ENCODE measurements at regions not wholly inside any gene's neighbourhood (a gene's known extent, or its start where the extent isn't known, plus 50 kb on each side); places are given as distances from the start of the nearest gene placed in this dataset.

DNA sequence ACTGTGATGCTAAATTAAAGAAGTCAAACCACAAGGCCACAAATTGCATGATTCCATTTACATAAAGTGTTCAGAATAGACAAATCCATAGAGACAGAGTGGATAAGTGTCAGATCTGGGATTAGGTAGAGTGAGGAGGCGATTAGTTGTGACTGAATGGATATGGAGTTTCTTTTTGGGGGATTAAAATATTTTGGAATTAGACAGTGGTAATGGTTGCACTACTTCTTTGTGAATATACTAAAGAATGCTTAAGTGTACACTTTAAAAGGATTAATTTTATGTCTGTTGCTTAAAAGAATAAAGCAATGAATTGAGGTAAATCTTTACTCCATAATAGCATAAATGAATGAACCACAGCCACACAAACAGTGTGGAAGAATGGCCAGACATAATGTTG is 175.5 kb upstream of the CADM2 start:
- H3K27me3 ChIP-seq (ENCODE audit: insufficient read depth, low read length, poor library complexity, severe bottlenecking) = no peaks in the 10 kb centered on the region
- no peaks in the 10 kb centered on the region for H4K20me1 ChIP-seq (ENCODE audit: insufficient read depth, low read length, poor library complexity, severe bottlenecking)
- H2AFZ ChIP-seq (ENCODE audit: low read length) = no peak overlapping the region
- H3K9me2 ChIP-seq (replicated peaks; ENCODE audit: low read depth, low read length) = no peaks in the 10 kb centered on the region
- TF ChIP-seq, protein P1, sequence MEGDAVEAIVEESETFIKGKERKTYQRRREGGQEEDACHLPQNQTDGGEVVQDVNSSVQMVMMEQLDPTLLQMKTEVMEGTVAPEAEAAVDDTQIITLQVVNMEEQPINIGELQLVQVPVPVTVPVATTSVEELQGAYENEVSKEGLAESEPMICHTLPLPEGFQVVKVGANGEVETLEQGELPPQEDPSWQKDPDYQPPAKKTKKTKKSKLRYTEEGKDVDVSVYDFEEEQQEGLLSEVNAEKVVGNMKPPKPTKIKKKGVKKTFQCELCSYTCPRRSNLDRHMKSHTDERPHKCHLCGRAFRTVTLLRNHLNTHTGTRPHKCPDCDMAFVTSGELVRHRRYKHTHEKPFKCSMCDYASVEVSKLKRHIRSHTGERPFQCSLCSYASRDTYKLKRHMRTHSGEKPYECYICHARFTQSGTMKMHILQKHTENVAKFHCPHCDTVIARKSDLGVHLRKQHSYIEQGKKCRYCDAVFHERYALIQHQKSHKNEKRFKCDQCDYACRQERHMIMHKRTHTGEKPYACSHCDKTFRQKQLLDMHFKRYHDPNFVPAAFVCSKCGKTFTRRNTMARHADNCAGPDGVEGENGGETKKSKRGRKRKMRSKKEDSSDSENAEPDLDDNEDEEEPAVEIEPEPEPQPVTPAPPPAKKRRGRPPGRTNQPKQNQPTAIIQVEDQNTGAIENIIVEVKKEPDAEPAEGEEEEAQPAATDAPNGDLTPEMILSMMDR (conservative IDR thresholded peaks at IDR 0.05; ENCODE audit: low read length) = no peak
- no peak for TF ChIP-seq EZH2phosphoT487 (IDR thresholded peaks at IDR 0.05; ENCODE audit: borderline replicate concordance)
- H3K36me3 ChIP-seq (ENCODE audit: insufficient read depth, low read length) = no peaks in the 10 kb centered on the region
- no peak overlapping the region for H3K9ac ChIP-seq (ENCODE audit: low read depth, low read length, poor library complexity, severe bottlenecking)
- H3K79me2 ChIP-seq (ENCODE audit: insufficient read depth, low read length) = no peaks in the 10 kb centered on the region
- H3K4me2 ChIP-seq (ENCODE audit: low read depth, low read length, poor library complexity, severe bottlenecking) = no peak overlapping the region
- H3K9me3 ChIP-seq (ENCODE audit: insufficient read depth, low read depth, low read length) = no peaks in the 10 kb centered on the region
- no peak overlapping the region for H3K4me3 ChIP-seq (ENCODE audit: low read length, poor library complexity, severe bottlenecking)
- H3F3A ChIP-seq (ENCODE audit: low read depth) = no peaks in the 10 kb centered on the region
- no peaks in the 10 kb centered on the region for H3K4me1 ChIP-seq (ENCODE audit: insufficient read depth, low read length, poor library complexity, severe bottlenecking)

DNA sequence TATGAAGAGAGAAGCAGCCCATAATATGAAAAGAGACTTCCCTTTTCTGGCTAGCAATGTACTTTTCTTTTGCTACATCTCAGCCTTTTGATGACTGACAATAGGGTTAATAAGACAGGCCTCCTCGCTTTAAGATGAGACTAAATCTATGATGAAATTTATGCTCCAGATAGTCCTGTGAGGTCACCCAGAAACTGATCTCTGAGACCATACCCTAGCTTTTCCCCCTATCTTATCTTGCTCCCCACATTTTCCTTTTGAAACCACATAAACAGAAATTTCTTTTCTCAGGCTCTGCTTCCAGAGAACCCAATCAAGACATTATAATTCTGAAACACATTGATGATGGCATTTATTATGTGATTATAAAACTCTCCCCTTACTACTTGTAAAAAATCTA is 168.8 kb upstream of the CADM2 start:
- Histone ChIP-seq H3K4me1 (ENCODE audit: insufficient read depth, low read length, poor library complexity, severe bottlenecking) (no peaks in the 10 kb centered on the region), H3K4me3 (ENCODE audit: low read length, poor library complexity, severe bottlenecking) (no peak overlapping the region), H4K20me1 (ENCODE audit: insufficient read depth, low read length, poor library complexity, severe bottlenecking) (no peaks in the 10 kb centered on the region), H3K9me2 (replicated peaks; ENCODE audit: low read depth, low read length) (no peaks in the 10 kb centered on the region), H2AFZ (ENCODE audit: low read length) (no peak overlapping the region), H3K79me2 (ENCODE audit: insufficient read depth, low read length) (no peaks in the 10 kb centered on the region), H3K9ac (ENCODE audit: low read depth, low read length, poor library complexity, severe bottlenecking) (no peak overlapping the region), H3K4me2 (ENCODE audit: low read depth, low read length, poor library complexity, severe bottlenecking) (no peak overlapping the region), H3K36me3 (ENCODE audit: insufficient read depth, low read length) (no peaks in the 10 kb centered on the region), H3K9me3 (ENCODE audit: insufficient read depth, low read depth, low read length) (no peaks in the 10 kb centered on the region), H3F3A (ENCODE audit: low read depth) (no peaks in the 10 kb centered on the region), H3K27me3 (ENCODE audit: insufficient read depth, low read length, poor library complexity, severe bottlenecking) (no peaks in the 10 kb centered on the region)
- no peak for TF ChIP-seq EZH2phosphoT487 (IDR thresholded peaks at IDR 0.05; ENCODE audit: borderline replicate concordance)
- TF ChIP-seq, protein P1 (conservative IDR thresholded peaks at IDR 0.05; ENCODE audit: low read length) = no peak

DNA sequence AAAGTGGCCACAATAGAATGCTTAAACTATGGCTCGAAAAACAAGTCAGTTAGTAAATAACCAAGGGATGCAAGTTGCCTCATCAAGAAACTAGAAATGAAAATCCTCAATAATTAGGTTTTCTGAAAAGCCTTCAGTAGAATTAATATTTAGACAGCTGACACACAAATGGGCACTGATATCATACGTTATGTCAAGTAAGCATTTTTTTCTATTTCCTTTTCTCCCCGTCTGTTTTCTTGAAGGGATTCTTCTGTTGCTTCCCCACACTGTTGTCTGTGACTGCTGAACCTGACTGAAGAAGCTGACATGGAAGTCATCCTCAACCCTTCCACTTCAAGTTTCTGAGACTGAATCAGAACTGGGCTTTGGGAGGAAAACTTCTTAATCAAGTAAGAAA is 151.8 kb upstream of the CADM2 start:
- TF ChIP-seq, protein P1 (conservative IDR thresholded peaks at IDR 0.05; ENCODE audit: low read length) = no peak
- no peak overlapping the region for H3K9ac ChIP-seq (ENCODE audit: low read depth, low read length, poor library complexity, severe bottlenecking)

More for the DNA sequence above, 151.8 kb upstream of the CADM2 start:
- Histone ChIP-seq H3F3A (ENCODE audit: low read depth) (no peaks in the 10 kb centered on the region), H2AFZ (ENCODE audit: low read length) (no peak overlapping the region), H3K4me2 (ENCODE audit: low read depth, low read length, poor library complexity, severe bottlenecking) (no peak overlapping the region), H4K20me1 (ENCODE audit: insufficient read depth, low read length, poor library complexity, severe bottlenecking) (no peaks in the 10 kb centered on the region), H3K4me3 (ENCODE audit: low read length, poor library complexity, severe bottlenecking) (no peak overlapping the region), H3K9me3 (ENCODE audit: insufficient read depth, low read depth, low read length) (no peaks in the 10 kb centered on the region), H3K9me2 (replicated peaks; ENCODE audit: low read depth, low read length) (no peaks in the 10 kb centered on the region), H3K79me2 (ENCODE audit: insufficient read depth, low read length) (no peaks in the 10 kb centered on the region), H3K36me3 (ENCODE audit: insufficient read depth, low read length) (no peaks in the 10 kb centered on the region), H3K4me1 (ENCODE audit: insufficient read depth, low read length, poor library complexity, severe bottlenecking) (no peaks in the 10 kb centered on the region), H3K27me3 (ENCODE audit: insufficient read depth, low read length, poor library complexity, severe bottlenecking) (no peaks in the 10 kb centered on the region)
